ENCODE measurements at regions not wholly inside any gene's neighbourhood (a gene's known extent, or its start where the extent isn't known, plus 50 kb on each side); places are given as distances from the start of the nearest gene placed in this dataset.

DNA sequence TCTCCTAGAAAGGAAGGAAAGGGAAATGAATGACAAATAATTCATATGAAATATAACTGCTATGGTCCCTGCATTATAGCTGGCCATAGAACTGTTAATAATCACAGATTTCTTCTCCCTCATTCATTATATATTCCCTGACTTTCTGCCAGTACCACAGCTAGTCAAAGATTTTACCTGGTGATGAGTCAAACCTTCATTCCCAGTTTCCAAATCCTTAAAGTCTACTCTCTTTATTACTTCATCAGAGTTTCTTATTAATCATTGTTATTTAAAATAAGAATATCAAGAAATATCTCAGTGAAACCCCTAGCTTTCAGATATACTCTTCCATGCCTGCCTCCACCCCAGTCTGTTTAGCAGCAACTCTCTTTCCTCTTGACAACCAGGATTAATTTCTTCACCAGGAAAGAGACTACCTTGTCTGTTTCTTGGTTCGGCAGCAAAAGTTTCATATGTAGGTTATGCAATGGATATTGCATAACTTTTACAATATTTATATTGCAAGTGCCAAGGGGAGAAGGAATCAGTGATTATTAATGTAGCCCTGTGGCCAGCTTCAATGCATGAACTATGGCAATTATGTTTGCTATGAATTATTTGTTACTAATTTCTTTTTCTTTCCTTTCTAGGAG, 533.8 kb downstream of the FBXO15 start:
- TF ChIP-seq POLR2A (IDR thresholded peaks at IDR 0.05) (no peak), EP300 (IDR thresholded peaks at IDR 0.05) (no peak), POLR2AphosphoS5 (IDR thresholded peaks at IDR 0.05) (no peak)
- TF ChIP-seq, protein P1, sequence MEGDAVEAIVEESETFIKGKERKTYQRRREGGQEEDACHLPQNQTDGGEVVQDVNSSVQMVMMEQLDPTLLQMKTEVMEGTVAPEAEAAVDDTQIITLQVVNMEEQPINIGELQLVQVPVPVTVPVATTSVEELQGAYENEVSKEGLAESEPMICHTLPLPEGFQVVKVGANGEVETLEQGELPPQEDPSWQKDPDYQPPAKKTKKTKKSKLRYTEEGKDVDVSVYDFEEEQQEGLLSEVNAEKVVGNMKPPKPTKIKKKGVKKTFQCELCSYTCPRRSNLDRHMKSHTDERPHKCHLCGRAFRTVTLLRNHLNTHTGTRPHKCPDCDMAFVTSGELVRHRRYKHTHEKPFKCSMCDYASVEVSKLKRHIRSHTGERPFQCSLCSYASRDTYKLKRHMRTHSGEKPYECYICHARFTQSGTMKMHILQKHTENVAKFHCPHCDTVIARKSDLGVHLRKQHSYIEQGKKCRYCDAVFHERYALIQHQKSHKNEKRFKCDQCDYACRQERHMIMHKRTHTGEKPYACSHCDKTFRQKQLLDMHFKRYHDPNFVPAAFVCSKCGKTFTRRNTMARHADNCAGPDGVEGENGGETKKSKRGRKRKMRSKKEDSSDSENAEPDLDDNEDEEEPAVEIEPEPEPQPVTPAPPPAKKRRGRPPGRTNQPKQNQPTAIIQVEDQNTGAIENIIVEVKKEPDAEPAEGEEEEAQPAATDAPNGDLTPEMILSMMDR (IDR thresholded peaks at IDR 0.05), result no peak
